ENCODE measurements at regions not wholly inside any gene's neighbourhood (a gene's known extent, or its start where the extent isn't known, plus 50 kb on each side); places are given as distances from the start of the nearest gene placed in this dataset.

- no peaks in the 10 kb centered on the region for H3K36me3 ChIP-seq (ENCODE audit: insufficient read depth, low read length)
- no peaks in the 10 kb centered on the region for H3K27me3 ChIP-seq (ENCODE audit: insufficient read depth, low read length)
- H2AFZ ChIP-seq (ENCODE audit: low read depth, low read length), result no peak overlapping the region
- H3K4me3 ChIP-seq (ENCODE audit: low read length), result no peak overlapping the region
- H3K4me1 ChIP-seq (ENCODE audit: insufficient read depth, low read length), result peaks cover 5% of the 10 kb centered on the region
- no peaks in the 10 kb centered on the region for H3K9me3 ChIP-seq (ENCODE audit: low read length)
These were observed 500.9 kb downstream of the TNS1 start for GRCh38 chr2:217501887-217502286.

GRCh38 chr2:217497843-217498377, 504.9 kb downstream of the TNS1 start:
- Histone ChIP-seq H3K27me3 (ENCODE audit: insufficient read depth, low read length) (no peaks in the 10 kb centered on the region), H3K4me1 (ENCODE audit: insufficient read depth, low read length) (peaks cover 5% of the 10 kb centered on the region), H3K9me3 (ENCODE audit: low read length) (no peaks in the 10 kb centered on the region), H3K36me3 (ENCODE audit: insufficient read depth, low read length) (no peaks in the 10 kb centered on the region), H2AFZ (ENCODE audit: low read depth, low read length) (no peak overlapping the region), H3K4me3 (ENCODE audit: low read length) (no peak overlapping the region)

DNA sequence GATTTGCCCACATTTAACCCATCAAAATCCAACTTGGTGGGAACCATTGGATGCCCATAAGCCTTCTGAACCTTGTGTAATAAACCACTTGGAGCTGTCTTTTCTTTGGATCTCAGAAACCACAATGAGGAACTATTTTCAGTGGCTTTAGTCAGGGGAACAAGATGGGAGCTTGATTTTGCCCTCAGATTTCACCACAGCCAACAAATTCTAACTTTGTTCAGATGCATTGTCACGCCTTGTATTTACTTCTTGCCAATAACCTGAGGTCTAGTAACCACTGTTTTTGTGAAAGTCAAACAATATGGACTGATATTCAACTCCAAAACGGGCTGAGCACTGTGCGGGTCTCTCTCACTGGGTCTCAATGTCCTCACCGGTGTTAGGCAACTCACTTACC, 508.2 kb downstream of the TNS1 start:
- H3K9me3 ChIP-seq (ENCODE audit: low read length), result no peaks in the 10 kb centered on the region
- H3K4me1 ChIP-seq (ENCODE audit: insufficient read depth, low read length), result no peaks in the 10 kb centered on the region
- H3K4me3 ChIP-seq (ENCODE audit: low read length), result no peak overlapping the region
- H2AFZ ChIP-seq (ENCODE audit: low read depth, low read length), result no peak overlapping the region
- H3K36me3 ChIP-seq (ENCODE audit: insufficient read depth, low read length), result no peaks in the 10 kb centered on the region
- H3K27me3 ChIP-seq (ENCODE audit: insufficient read depth, low read length), result no peaks in the 10 kb centered on the region

- no peaks in the 10 kb centered on the region for H3K36me3 ChIP-seq (ENCODE audit: insufficient read depth, low read length)
- H3K27me3 ChIP-seq (ENCODE audit: insufficient read depth, low read length), result no peaks in the 10 kb centered on the region
- H2AFZ ChIP-seq (ENCODE audit: low read depth, low read length), result no peak overlapping the region
- H3K4me1 ChIP-seq (ENCODE audit: insufficient read depth, low read length), result no peaks in the 10 kb centered on the region
- H3K4me3 ChIP-seq (ENCODE audit: low read length), result no peak overlapping the region
- no peaks in the 10 kb centered on the region for H3K9me3 ChIP-seq (ENCODE audit: low read length)
These were observed 511.5 kb downstream of the TNS1 start for GRCh38 chr2:217491271-217491670.

- no peak overlapping the region for H2AFZ ChIP-seq (ENCODE audit: low read depth, low read length)
- no peaks in the 10 kb centered on the region for H3K4me1 ChIP-seq (ENCODE audit: insufficient read depth, low read length)
- no peaks in the 10 kb centered on the region for H3K27me3 ChIP-seq (ENCODE audit: insufficient read depth, low read length)
- H3K9me3 ChIP-seq (ENCODE audit: low read length), result no peaks in the 10 kb centered on the region
- H3K36me3 ChIP-seq (ENCODE audit: insufficient read depth, low read length), result no peaks in the 10 kb centered on the region
- no peak overlapping the region for H3K4me3 ChIP-seq (ENCODE audit: low read length)
These were observed 513.4 kb downstream of the TNS1 start for GRCh38 chr2:217489145-217489960.

DNA sequence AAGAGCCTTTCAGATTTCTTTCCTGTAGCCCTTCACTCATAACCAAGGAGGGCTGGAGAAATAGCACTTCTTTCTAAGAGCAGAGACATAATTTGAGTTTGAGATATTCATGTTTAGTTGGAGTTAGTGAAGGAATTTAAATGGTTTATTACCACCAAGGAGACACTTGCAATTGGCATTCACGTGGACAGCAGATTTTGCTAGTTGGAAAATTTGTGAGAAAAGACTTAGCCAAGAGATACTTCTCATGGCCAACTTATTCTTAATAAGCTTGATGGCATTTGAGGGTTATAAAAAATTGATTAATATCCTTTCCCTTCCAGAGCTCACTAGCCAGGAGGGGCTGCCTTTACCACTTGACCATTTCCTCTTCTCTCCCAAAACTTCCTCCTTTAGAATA, 518.7 kb downstream of the TNS1 start:
- Histone ChIP-seq H3K36me3 (ENCODE audit: insufficient read depth, low read length) (no peaks in the 10 kb centered on the region), H2AFZ (ENCODE audit: low read depth, low read length) (no peak overlapping the region), H3K4me3 (ENCODE audit: low read length) (no peak overlapping the region), H3K27me3 (ENCODE audit: insufficient read depth, low read length) (no peaks in the 10 kb centered on the region), H3K4me1 (ENCODE audit: insufficient read depth, low read length) (peaks cover 2% of the 10 kb centered on the region), H3K9me3 (ENCODE audit: low read length) (no peaks in the 10 kb centered on the region)

- Histone ChIP-seq H3K9me3 (ENCODE audit: low read length) (no peaks in the 10 kb centered on the region), H3K27me3 (ENCODE audit: insufficient read depth, low read length) (no peaks in the 10 kb centered on the region), H3K4me3 (ENCODE audit: low read length) (no peak overlapping the region), H3K36me3 (ENCODE audit: insufficient read depth, low read length) (no peaks in the 10 kb centered on the region), H3K4me1 (ENCODE audit: insufficient read depth, low read length) (peaks cover 5% of the 10 kb centered on the region), H2AFZ (ENCODE audit: low read depth, low read length) (no peak overlapping the region)
These were observed 520.6 kb downstream of the TNS1 start for GRCh38 chr2:217482056-217482710.

- Histone ChIP-seq H3K36me3 (ENCODE audit: insufficient read depth, low read length) (no peaks in the 10 kb centered on the region), H3K4me1 (ENCODE audit: insufficient read depth, low read length) (peaks cover 5% of the 10 kb centered on the region), H3K4me3 (ENCODE audit: low read length) (no peak overlapping the region), H3K27me3 (ENCODE audit: insufficient read depth, low read length) (no peaks in the 10 kb centered on the region), H2AFZ (ENCODE audit: low read depth, low read length) (no peak overlapping the region), H3K9me3 (ENCODE audit: low read length) (no peaks in the 10 kb centered on the region)
These were observed 521.2 kb downstream of the TNS1 start for GRCh38 chr2:217481577-217481976.

DNA sequence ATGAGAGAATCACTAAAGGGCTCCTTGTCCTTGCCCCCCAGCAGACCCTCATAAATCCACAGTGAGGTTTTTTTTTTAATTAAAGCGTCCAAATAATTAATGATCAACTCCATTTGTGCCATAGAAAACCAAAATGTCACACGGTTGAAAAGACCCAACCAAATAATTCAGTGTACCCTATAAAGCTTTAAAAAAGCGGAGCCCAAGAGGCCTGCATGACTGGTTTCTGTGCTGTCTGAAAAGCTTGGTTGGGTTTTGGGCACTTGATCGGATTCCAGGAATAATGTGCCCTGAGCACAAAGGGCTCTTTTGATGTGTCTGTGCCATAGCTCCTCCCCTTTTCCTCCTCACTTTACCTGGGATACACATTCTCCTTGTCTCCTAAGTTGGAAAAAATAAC, 523.2 kb downstream of the TNS1 start:
- Histone ChIP-seq H2AFZ (ENCODE audit: low read depth, low read length) (no peak overlapping the region), H3K4me3 (ENCODE audit: low read length) (no peak overlapping the region), H3K27me3 (ENCODE audit: insufficient read depth, low read length) (no peaks in the 10 kb centered on the region), H3K9me3 (ENCODE audit: low read length) (no peaks in the 10 kb centered on the region), H3K4me1 (ENCODE audit: insufficient read depth, low read length) (peaks cover 5% of the 10 kb centered on the region), H3K36me3 (ENCODE audit: insufficient read depth, low read length) (no peaks in the 10 kb centered on the region)

- Histone ChIP-seq H3K27me3 (ENCODE audit: insufficient read depth, low read length) (no peaks in the 10 kb centered on the region), H2AFZ (ENCODE audit: low read depth, low read length) (no peak overlapping the region), H3K4me3 (ENCODE audit: low read length) (no peak overlapping the region), H3K4me1 (ENCODE audit: insufficient read depth, low read length) (peaks cover 5% of the 10 kb centered on the region), H3K9me3 (ENCODE audit: low read length) (no peaks in the 10 kb centered on the region), H3K36me3 (ENCODE audit: insufficient read depth, low read length) (no peaks in the 10 kb centered on the region)
These were observed 523.9 kb downstream of the TNS1 start for GRCh38 chr2:217478831-217479455.

- H3K9me3 ChIP-seq (ENCODE audit: low read length), result no peaks in the 10 kb centered on the region
- no peaks in the 10 kb centered on the region for H3K36me3 ChIP-seq (ENCODE audit: insufficient read depth, low read length)
These were observed 525.2 kb downstream of the TNS1 start for GRCh38 chr2:217477583-217477982.

GRCh38 chr2:217475791-217476190, 527.0 kb downstream of the TNS1 start:
- H3K9me3 ChIP-seq (ENCODE audit: low read length), result no peaks in the 10 kb centered on the region
- peaks cover 5% of the 10 kb centered on the region for H3K4me1 ChIP-seq (ENCODE audit: insufficient read depth, low read length)
- no peak overlapping the region for H3K4me3 ChIP-seq (ENCODE audit: low read length)
- no peaks in the 10 kb centered on the region for H3K27me3 ChIP-seq (ENCODE audit: insufficient read depth, low read length)
- no peak overlapping the region for H2AFZ ChIP-seq (ENCODE audit: low read depth, low read length)
- no peaks in the 10 kb centered on the region for H3K36me3 ChIP-seq (ENCODE audit: insufficient read depth, low read length)

More at GRCh38 chr2:217477583-217477982, 525.2 kb downstream of the TNS1 start:
- Histone ChIP-seq H3K4me3 (ENCODE audit: low read length) (no peak overlapping the region), H3K27me3 (ENCODE audit: insufficient read depth, low read length) (no peaks in the 10 kb centered on the region), H3K4me1 (ENCODE audit: insufficient read depth, low read length) (peaks cover 5% of the 10 kb centered on the region), H2AFZ (ENCODE audit: low read depth, low read length) (no peak overlapping the region)

DNA sequence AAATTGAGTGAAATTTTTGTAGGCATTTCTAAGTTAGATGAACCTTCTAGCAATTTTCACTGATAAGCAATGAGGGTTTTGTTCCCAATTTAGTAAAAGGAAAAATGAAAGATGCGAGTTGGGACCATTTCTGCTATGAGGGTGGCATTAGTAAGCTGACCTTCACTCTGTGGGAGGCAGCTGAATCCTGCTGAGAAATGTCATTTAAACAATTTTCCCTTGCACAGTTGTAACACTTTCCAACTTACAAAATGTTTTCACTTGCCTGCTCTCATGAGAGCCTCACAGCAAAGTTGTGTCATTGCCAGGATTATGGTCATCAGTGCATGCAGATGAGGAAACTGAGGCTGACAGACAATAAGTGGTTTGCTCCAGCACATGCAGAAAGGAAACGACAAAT, 527.7 kb downstream of the TNS1 start:
- H3K36me3 ChIP-seq (ENCODE audit: insufficient read depth, low read length), result no peaks in the 10 kb centered on the region
- H2AFZ ChIP-seq (ENCODE audit: low read depth, low read length), result no peak overlapping the region
- no peaks in the 10 kb centered on the region for H3K27me3 ChIP-seq (ENCODE audit: insufficient read depth, low read length)
- no peaks in the 10 kb centered on the region for H3K9me3 ChIP-seq (ENCODE audit: low read length)
- H3K4me1 ChIP-seq (ENCODE audit: insufficient read depth, low read length), result peaks cover 5% of the 10 kb centered on the region
- H3K4me3 ChIP-seq (ENCODE audit: low read length), result no peak overlapping the region
